Neural cell (in vitro differentiated cells): ENCODE measurements at regions not wholly inside any gene's neighbourhood (a gene's known extent, or its start where the extent isn't known, plus 50 kb on each side); places are given as distances from the start of the nearest gene placed in this dataset.

Experiments
- CTCF ChIP-seq: fragments of 450-650 bp; IDR thresholded peaks from 2 replicates; pipeline ENCODE4 v1.5.1; 2014; ENCODE audit warnings: antibody characterized with exemption, mild to moderate bottlenecking, moderate library complexity; ENCODE audit not compliant: poor library complexity, severe bottlenecking
- EP300 ChIP-seq: fragments of 450-650 bp; conservative IDR thresholded peaks from 2 replicates; pipeline ENCODE4 v1.6.1; 2014; ENCODE audit warnings: antibody characterized with exemption, mild to moderate bottlenecking, moderate library complexity; ENCODE audit not compliant: poor library complexity, severe bottlenecking
- EZH2 ChIP-seq: fragments of 200-600, 300-800 bp; shearing (Covaris generic), sonication (generic); IDR thresholded peaks from 2 replicates; pipeline ENCODE4 v1.6.1; 2014; ENCODE audit warnings: antibody characterized with exemption, low read length, borderline replicate concordance, mild to moderate bottlenecking; ENCODE audit not compliant: insufficient read depth, poor library complexity, severe bottlenecking
- MXI1 ChIP-seq: fragments of 450-650 bp; conservative IDR thresholded peaks from 2 replicates; pipeline ENCODE4 v1.6.1; 2014; ENCODE audit warnings: antibody characterized with exemption, mild to moderate bottlenecking; ENCODE audit not compliant: poor library complexity, severe bottlenecking
- POLR2AphosphoS5 ChIP-seq: IDR thresholded peaks from 2 replicates; pipeline ENCODE4 v1.6.1; 2012
- RAD21 ChIP-seq: fragments of 450-650 bp; conservative IDR thresholded peaks from 2 replicates; pipeline ENCODE4 v1.6.1; 2014; ENCODE audit warnings: antibody characterized with exemption, mild to moderate bottlenecking, moderate library complexity
- REST ChIP-seq: IDR thresholded peaks from 2 replicates; pipeline ENCODE4 v1.6.1; 2012; ENCODE audit warnings: borderline replicate concordance
- SMC3 ChIP-seq: fragments of 450-650 bp; conservative IDR thresholded peaks from 2 replicates; pipeline ENCODE4 v1.6.1; 2014; ENCODE audit warnings: antibody characterized with exemption, mild to moderate bottlenecking, moderate library complexity; ENCODE audit not compliant: poor library complexity
- TAF1 ChIP-seq: IDR thresholded peaks from 2 replicates; pipeline ENCODE4 v1.6.1; 2012; ENCODE audit warnings: low read depth

- TF ChIP-seq CTCF: no peak
- TF ChIP-seq EP300: no peak
- no peak for TF ChIP-seq POLR2AphosphoS5
- TF ChIP-seq EZH2: no peak
- no peak for TF ChIP-seq TAF1
- no peak for TF ChIP-seq REST
- no peak for TF ChIP-seq MXI1
- no peak for TF ChIP-seq SMC3
- no peak for TF ChIP-seq RAD21
These were observed 200.1 kb downstream of the DAD1 start for GRCh38 chr14:22388669-22389595.
